Left cardiac atrium (tissue), 4 donors: ENCODE measurements at regions not wholly inside any gene's neighbourhood (a gene's known extent, or its start where the extent isn't known, plus 50 kb on each side); places are given as distances from the start of the nearest gene placed in this dataset.

Experiments
- ATAC-seq, 2 donors: fragments of 200-7000 bp; cut with Tn5 transposase; one replicate each; pipeline ENCODE4 v1.9.1; 2020; ENCODE audit warnings: mild to moderate bottlenecking in 2 of 2, moderate library complexity in 2 of 2
- DNase-seq: peaks from one replicate; pipeline ENCODE4 v3.0.0-alpha.2; 2020
- intact Hi-C, 2 donors: fragments of 100-400 bp; cut with DNase I; formaldehyde crosslinking; loops; one replicate each; pipeline versions ENCODE4 v1.14.1 to v1.15.1; 2022 to 2023
- donor health status: DM: no; HTN: yes; CAD: no.
- donor health status: DM: no; HTN: yes; CAD: no; lungs with severe emphysema.
- donor health status: DM: yes; HTN: yes; CAD: no.
- donor health status: Dilated cardiomyopathy.

- intact Hi-C loops, result loop anchor here in 1 of 2 donors (5.0 kb wide), 1 partner anchor 67 kb away; no protein-coding TSS in a partner anchor
- ATAC-seq, result no peak
Measured at GRCh38 chr1:17488995-17489767, 49.7 kb upstream of the RCC2 start.

More at GRCh38 chr1:17488995-17489767, 49.7 kb upstream of the RCC2 start:
- no peak for DNase-seq
